AG04450 (cell line): ENCODE measurements at regions not wholly inside any gene's neighbourhood (a gene's known extent, or its start where the extent isn't known, plus 50 kb on each side); places are given as distances from the start of the nearest gene placed in this dataset.

Experiments used
- CTCF ChIA-PET: fragments of 300-600, 350-600 bp; formaldehyde crosslinking; extraction: SDS; loops from one replicate; lab custom pipeline; 2022; ENCODE audit warnings: antibody characterized with exemption, inconsistent platforms; lab: Charles Lee
- POLR2A ChIA-PET: fragments of 350-600 bp; formaldehyde crosslinking; extraction: SDS; loops from one replicate; lab custom pipeline; 2021; ENCODE audit warnings: antibody characterized with exemption, inconsistent platforms; lab: Yijun Ruan, JAX
- DNase-seq: peaks from one replicate; pipeline ENCODE4 v3.0.0-alpha.2; 2011; ENCODE audit warnings: low read depth, low spot score
- H3K27ac ChIP-seq: one replicate; pipeline ENCODE4 v1.5.1; 2012; ENCODE audit warnings: low read depth, low read length, control low read depth
- H3K27me3 ChIP-seq: one replicate; pipeline ENCODE4 v1.6.0; 2012; ENCODE audit warnings: low read length; ENCODE audit not compliant: control insufficient read depth, insufficient read depth
- H3K4me3 ChIP-seq: 2 replicates; pipeline ENCODE4 v1.5.1; 2011; ENCODE audit warnings: mild to moderate bottlenecking, low read depth, low read length, control low read depth
- H3K9me3 ChIP-seq: 2 replicates; pipeline ENCODE4 v1.5.1; 2012; ENCODE audit warnings: low read length; ENCODE audit not compliant: control insufficient read depth, insufficient read depth
- CTCF ChIP-seq: IDR thresholded peaks from 2 replicates; pipeline ENCODE4 v1.5.1; 2011; ENCODE audit warnings: low read depth, low read length, control low read depth, inconsistent platforms

DNA sequence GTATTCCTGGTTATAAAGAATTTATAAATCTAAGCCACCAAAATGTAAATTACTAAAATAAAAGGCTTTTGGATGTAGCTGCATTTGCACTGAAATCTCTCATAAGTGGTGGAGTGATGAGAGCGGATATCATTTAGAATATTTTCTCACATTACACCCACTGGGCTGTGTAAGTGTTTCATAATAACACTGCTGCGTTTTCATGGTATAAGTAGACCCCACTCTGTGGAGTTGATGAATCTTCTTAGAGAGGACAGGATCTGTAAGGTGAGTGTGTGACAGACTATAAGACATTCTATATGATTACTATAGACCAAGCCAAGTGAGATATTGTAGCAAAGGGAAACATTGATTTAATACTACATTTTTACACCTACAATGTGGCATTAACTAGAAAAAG is 1024.1 kb upstream of the LRRN3 start:
- DNase-seq: no peak
- no peak overlapping the region for H3K27ac ChIP-seq
- CTCF ChIA-PET: no interaction called here
- H3K4me3 ChIP-seq: no peak overlapping the region
- POLR2A ChIA-PET: no interaction called here
- TF ChIP-seq CTCF: no peak
- no peaks in the 10 kb centered on the region for H3K9me3 ChIP-seq
- no peaks in the 10 kb centered on the region for H3K27me3 ChIP-seq

- no peak for TF ChIP-seq CTCF
- ChIA-PET POLR2A (no interaction called here), CTCF (no interaction called here)
- no peaks in the 10 kb centered on the region for H3K27me3 ChIP-seq
- no peak overlapping the region for H3K4me3 ChIP-seq
- H3K27ac ChIP-seq: no peak overlapping the region
- no peak for DNase-seq
- H3K9me3 ChIP-seq: no peaks in the 10 kb centered on the region
Observed at GRCh38 chr7:110071192-110071591, 1019.7 kb upstream of the LRRN3 start.

- no peak for TF ChIP-seq CTCF
- no peaks in the 10 kb centered on the region for H3K9me3 ChIP-seq
- DNase-seq: no peak
- POLR2A ChIA-PET: no interaction called here
- no peak overlapping the region for H3K4me3 ChIP-seq
- no peak overlapping the region for H3K27ac ChIP-seq
- no peaks in the 10 kb centered on the region for H3K27me3 ChIP-seq
- CTCF ChIA-PET: no interaction called here
Observed at GRCh38 chr7:110075450-110075849, 1015.5 kb upstream of the LRRN3 start.

- Histone ChIP-seq H3K27me3 (no peaks in the 10 kb centered on the region), H3K9me3 (no peaks in the 10 kb centered on the region), H3K4me3 (no peak overlapping the region), H3K27ac (no peak overlapping the region)
- ChIA-PET POLR2A (no interaction called here), CTCF (interaction anchor here (0.6 kb wide), 1 partner anchor 1654 kb away, joined by 4 read pairs; no protein-coding TSS in a partner anchor)
- DNase-seq: no peak
- TF ChIP-seq CTCF: no peak
Observed at GRCh38 chr7:110076194-110076593, 1014.7 kb upstream of the LRRN3 start.

DNA sequence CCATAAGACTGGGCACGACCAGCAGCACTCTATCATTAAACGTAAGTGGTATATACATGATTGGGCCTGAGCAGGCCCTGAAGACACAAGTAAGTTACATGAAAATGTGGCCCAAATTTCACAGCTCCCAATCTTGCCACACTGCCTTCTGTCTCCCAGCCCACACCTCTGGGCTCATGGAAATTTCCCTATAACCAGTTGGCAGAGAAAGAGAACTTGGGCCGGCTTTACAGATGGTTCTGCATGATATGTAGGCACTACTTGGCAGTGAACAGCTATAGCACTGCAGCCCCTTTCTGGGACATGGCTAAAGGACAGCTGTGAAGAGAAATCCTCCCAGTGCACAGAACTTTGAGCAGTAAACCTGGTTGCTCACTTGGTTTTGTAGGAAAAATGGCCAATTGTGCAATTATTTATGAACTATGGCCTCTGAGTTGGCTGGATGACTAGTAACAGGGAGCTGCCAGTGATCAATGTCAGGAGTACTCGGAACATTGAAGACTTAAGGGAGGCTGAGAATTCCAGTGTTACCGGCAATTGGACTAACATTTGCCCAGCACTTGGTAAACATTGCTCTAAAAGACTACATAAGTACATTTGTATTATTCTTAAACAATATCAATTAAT is 1006.6 kb upstream of the LRRN3 start:
- H3K27ac ChIP-seq: no peak overlapping the region
- no peak for DNase-seq
- ChIA-PET POLR2A (no interaction called here), CTCF (no interaction called here)
- H3K9me3 ChIP-seq: no peaks in the 10 kb centered on the region
- TF ChIP-seq CTCF: no peak
- H3K27me3 ChIP-seq: no peaks in the 10 kb centered on the region
- H3K4me3 ChIP-seq: no peak overlapping the region
